Mammary epithelial cell (primary cell): ENCODE measurements at regions not wholly inside any gene's neighbourhood (a gene's known extent, or its start where the extent isn't known, plus 50 kb on each side); places are given as distances from the start of the nearest gene placed in this dataset.

Experiments
- EZH2 ChIP-seq: IDR thresholded peaks from 2 replicates; pipeline ENCODE4 v1.6.1; 2012; ENCODE audit warnings: low read length, inconsistent platforms, borderline replicate concordance
- TF ChIP-seq, protein P1 (sequence below), 2 donors: IDR thresholded peaks in 1 of 2; conservative IDR thresholded peaks in 1 of 2; 2 replicates each; pipeline ENCODE4 v1.5.1; 2011 to 2012; ENCODE audit warnings: inconsistent platforms in 2 of 2, low read length in 2 of 2, mild to moderate bottlenecking in 2 of 2, control low read depth in 1 of 2, low read depth in 1 of 2; ENCODE audit not compliant: insufficient read depth in 1 of 2; ENCODE audit errors: extremely low read depth in 1 of 2

DNA sequence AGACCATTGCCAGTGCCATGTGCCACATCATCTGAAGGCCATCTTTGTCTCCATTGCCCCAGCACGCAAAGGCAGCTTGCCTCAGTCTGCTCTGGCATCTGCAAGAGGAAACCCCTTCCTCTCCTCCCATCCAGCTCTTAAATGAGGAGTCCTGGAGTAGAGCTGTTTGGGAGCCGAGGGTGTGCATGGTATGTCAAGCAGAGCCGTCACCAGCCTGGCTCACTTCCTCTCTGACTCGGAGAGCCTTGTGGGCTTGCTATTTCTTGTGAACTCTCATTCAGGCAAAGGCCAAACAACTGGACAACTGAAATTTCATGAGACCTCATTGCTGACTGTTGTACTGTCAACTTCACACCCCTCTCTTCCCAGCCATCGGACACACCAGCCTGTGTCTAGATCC is 143.9 kb downstream of the SIPA1L2 start:
- TF ChIP-seq, protein P1, sequence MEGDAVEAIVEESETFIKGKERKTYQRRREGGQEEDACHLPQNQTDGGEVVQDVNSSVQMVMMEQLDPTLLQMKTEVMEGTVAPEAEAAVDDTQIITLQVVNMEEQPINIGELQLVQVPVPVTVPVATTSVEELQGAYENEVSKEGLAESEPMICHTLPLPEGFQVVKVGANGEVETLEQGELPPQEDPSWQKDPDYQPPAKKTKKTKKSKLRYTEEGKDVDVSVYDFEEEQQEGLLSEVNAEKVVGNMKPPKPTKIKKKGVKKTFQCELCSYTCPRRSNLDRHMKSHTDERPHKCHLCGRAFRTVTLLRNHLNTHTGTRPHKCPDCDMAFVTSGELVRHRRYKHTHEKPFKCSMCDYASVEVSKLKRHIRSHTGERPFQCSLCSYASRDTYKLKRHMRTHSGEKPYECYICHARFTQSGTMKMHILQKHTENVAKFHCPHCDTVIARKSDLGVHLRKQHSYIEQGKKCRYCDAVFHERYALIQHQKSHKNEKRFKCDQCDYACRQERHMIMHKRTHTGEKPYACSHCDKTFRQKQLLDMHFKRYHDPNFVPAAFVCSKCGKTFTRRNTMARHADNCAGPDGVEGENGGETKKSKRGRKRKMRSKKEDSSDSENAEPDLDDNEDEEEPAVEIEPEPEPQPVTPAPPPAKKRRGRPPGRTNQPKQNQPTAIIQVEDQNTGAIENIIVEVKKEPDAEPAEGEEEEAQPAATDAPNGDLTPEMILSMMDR (conservative IDR thresholded peaks at IDR 0.05 in 1 of 2, IDR thresholded peaks at IDR 0.05 in 1 of 2; ENCODE audit: extremely low read depth in 1 of 2, insufficient read depth in 1 of 2, low read depth in 1 of 2, low read length in 2 of 2), result no peak
- TF ChIP-seq EZH2, result no peak
